ENCODE measurements at regions not wholly inside any gene's neighbourhood (a gene's known extent, or its start where the extent isn't known, plus 50 kb on each side); places are given as distances from the start of the nearest gene placed in this dataset.

GRCh38 chr1:229952670-229953520, 114.1 kb upstream of the GALNT2 start:
- dilution Hi-C loops (cut with MboI; ENCODE audit: extremely low pct_ligation_motif_present, low sequenced_read_pairs): no loop called here
- TF ChIP-seq EZH2 (IDR thresholded peaks at IDR 0.05; ENCODE audit: low read length) (no peak), CTCF (optimal IDR thresholded peaks at IDR 0.05 in 1 of 3, IDR thresholded peaks at IDR 0.05 in 1 of 3, conservative IDR thresholded peaks at IDR 0.05 in 1 of 3; ENCODE audit: extremely low read depth in 1 of 3, insufficient read depth in 2 of 3, low read length in 3 of 3) (no peak)
- H3K4me3 ChIP-seq (ENCODE audit: control insufficient read depth in 2 of 3, extremely low read depth in 1 of 3, insufficient read depth in 2 of 3, low read depth in 1 of 3, low read length in 3 of 3): peak overlapping the region in 1 of 3 experiments; percentile 6
- FAIRE-seq (no peak), DNase-seq (ENCODE audit: low read depth, low spot score) (no peak)
- H3K9me3 ChIP-seq (ENCODE audit: control insufficient read depth, low read depth, low read length): no peaks in the 10 kb centered on the region
- H3K9ac ChIP-seq (ENCODE audit: control insufficient read depth, extremely low read depth, insufficient read depth, low read length): no peak overlapping the region
- peaks cover 27% of the 10 kb centered on the region for H3K4me1 ChIP-seq (ENCODE audit: control insufficient read depth, extremely low read depth, insufficient read depth, low read length)
- H3K36me3 ChIP-seq (ENCODE audit: control insufficient read depth in 2 of 2, extremely low read depth in 1 of 2, insufficient read depth in 2 of 2, low read length in 2 of 2): no peaks in the 10 kb centered on the region
- peak overlapping the region; percentile 64 for H2AFZ ChIP-seq (ENCODE audit: control insufficient read depth, low read length)
- no peaks in the 10 kb centered on the region for H3K79me2 ChIP-seq (ENCODE audit: control insufficient read depth, insufficient read depth, low read length)
- H4K20me1 ChIP-seq (ENCODE audit: control insufficient read depth, extremely low read depth, insufficient read depth, low read length): no peaks in the 10 kb centered on the region
- no peaks in the 10 kb centered on the region for H3K9me1 ChIP-seq (ENCODE audit: control insufficient read depth, extremely low read depth, insufficient read depth, low read length)
- no peaks in the 10 kb centered on the region for H3K27me3 ChIP-seq (ENCODE audit: control insufficient read depth, extremely low read depth, insufficient read depth, low read length)
- peak overlapping the region; percentile 50 for H3K4me2 ChIP-seq (ENCODE audit: control insufficient read depth, extremely low read depth, insufficient read depth, low read depth, low read length)
- H3K27ac ChIP-seq (ENCODE audit: control insufficient read depth, insufficient read depth, low read length): no peak overlapping the region

GRCh38 chr1:229953736-229954326, 113.2 kb upstream of the GALNT2 start:
- H4K20me1 ChIP-seq (ENCODE audit: control insufficient read depth, extremely low read depth, insufficient read depth, low read length): no peaks in the 10 kb centered on the region
- H2AFZ ChIP-seq (ENCODE audit: control insufficient read depth, low read length): peak overlapping the region; percentile 3
- peak overlapping the region; percentile 50 for H3K4me2 ChIP-seq (ENCODE audit: control insufficient read depth, extremely low read depth, insufficient read depth, low read depth, low read length)
- H3K36me3 ChIP-seq (ENCODE audit: control insufficient read depth in 2 of 2, extremely low read depth in 1 of 2, insufficient read depth in 2 of 2, low read length in 2 of 2): no peaks in the 10 kb centered on the region
- H3K27ac ChIP-seq (ENCODE audit: control insufficient read depth, insufficient read depth, low read length): no peak overlapping the region
- DNase-seq (ENCODE audit: low read depth, low spot score) (no peak), FAIRE-seq (no peak)
- no peaks in the 10 kb centered on the region for H3K79me2 ChIP-seq (ENCODE audit: control insufficient read depth, insufficient read depth, low read length)
- H3K9me1 ChIP-seq (ENCODE audit: control insufficient read depth, extremely low read depth, insufficient read depth, low read length): no peaks in the 10 kb centered on the region
- TF ChIP-seq EZH2 (IDR thresholded peaks at IDR 0.05; ENCODE audit: low read length) (no peak), CTCF (optimal IDR thresholded peaks at IDR 0.05 in 1 of 3, IDR thresholded peaks at IDR 0.05 in 1 of 3, conservative IDR thresholded peaks at IDR 0.05 in 1 of 3; ENCODE audit: extremely low read depth in 1 of 3, insufficient read depth in 2 of 3, low read length in 3 of 3) (no peak)
- dilution Hi-C loops (cut with MboI; ENCODE audit: extremely low pct_ligation_motif_present, low sequenced_read_pairs): no loop called here
- H3K4me3 ChIP-seq (ENCODE audit: control insufficient read depth in 2 of 3, extremely low read depth in 1 of 3, insufficient read depth in 2 of 3, low read depth in 1 of 3, low read length in 3 of 3): no peak overlapping the region
- H3K27me3 ChIP-seq (ENCODE audit: control insufficient read depth, extremely low read depth, insufficient read depth, low read length): no peaks in the 10 kb centered on the region
- H3K9me3 ChIP-seq (ENCODE audit: control insufficient read depth, low read depth, low read length): no peaks in the 10 kb centered on the region
- H3K4me1 ChIP-seq (ENCODE audit: control insufficient read depth, extremely low read depth, insufficient read depth, low read length): peaks cover 21% of the 10 kb centered on the region
- no peak overlapping the region for H3K9ac ChIP-seq (ENCODE audit: control insufficient read depth, extremely low read depth, insufficient read depth, low read length)

All from keratinocyte (primary cell).